HG03108 (cell line): ENCODE measurements at regions not wholly inside any gene's neighbourhood (a gene's known extent, or its start where the extent isn't known, plus 50 kb on each side); places are given as distances from the start of the nearest gene placed in this dataset.

Experiments
- ATAC-seq: cut with Tn5 transposase; IDR thresholded peaks from one replicate; pipeline ENCODE4 v1.9.1; 2021; ENCODE audit warnings: moderate library complexity; ENCODE audit not compliant: unreplicated experiment

GRCh38 chr5:74113196-74113540 is 487.2 kb downstream of the ARHGEF28 start:
- no peak for ATAC-seq

DNA sequence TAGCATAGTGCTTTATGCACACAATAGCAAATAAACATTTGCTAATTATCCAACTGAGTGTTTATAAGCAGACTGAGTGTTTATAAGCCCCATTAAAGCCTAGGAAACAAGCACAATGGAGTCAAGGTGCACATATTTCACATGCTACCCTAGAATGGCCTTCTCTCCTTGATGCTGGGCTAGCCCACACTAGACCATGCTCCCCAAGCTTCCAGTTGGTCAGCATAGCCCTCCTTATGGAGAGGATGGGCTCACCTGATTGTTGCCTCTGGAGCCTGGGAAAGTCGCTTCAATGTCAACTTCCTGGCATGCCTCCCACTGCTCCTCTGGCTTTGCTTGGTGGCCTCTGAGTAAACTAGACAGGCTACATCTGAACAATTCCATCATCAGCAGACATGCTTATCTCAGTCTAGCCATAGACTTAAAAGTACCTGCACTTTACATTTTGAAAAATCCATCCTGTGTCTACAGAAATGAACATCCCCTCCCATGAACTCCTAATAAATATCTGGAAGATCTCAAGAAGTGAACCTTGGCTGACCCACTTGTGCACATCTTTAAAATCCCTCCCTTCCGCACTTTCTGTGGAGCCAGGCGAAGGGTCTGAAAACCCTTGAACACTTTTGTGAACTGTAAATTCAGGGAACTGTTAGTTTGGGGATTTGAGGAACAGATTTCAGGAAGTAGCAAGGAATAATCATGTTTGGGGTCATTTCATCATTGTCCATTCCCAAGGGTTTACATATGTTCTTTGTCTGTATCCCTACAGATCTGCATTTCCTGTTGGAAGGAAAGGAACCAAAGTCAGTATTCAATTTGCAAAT is 486.6 kb downstream of the ARHGEF28 start:
- ATAC-seq: no peak

DNA sequence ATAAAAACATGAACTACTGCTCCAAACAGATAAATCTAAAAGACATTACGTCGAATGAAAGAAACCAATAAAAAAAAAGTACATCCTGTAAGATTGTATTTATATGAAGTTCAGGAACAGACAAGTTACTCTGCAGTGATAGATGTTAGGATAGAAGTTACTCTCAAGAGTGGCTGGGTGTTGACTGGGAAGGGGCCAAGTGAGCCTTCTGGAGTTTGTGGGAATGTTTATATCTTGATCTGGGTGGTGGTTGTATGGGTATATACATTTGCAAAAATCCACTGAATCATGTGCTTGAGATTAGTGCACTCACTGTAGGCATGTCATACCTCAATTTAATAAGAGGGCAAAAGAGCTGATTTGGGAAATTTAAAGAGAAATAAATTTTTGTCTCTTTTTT is 485.8 kb downstream of the ARHGEF28 start:
- no peak for ATAC-seq

GRCh38 chr5:74109344-74109743 is 483.3 kb downstream of the ARHGEF28 start:
- ATAC-seq: no peak

GRCh38 chr5:74107899-74108298 is 481.9 kb downstream of the ARHGEF28 start:
- ATAC-seq: no peak

DNA sequence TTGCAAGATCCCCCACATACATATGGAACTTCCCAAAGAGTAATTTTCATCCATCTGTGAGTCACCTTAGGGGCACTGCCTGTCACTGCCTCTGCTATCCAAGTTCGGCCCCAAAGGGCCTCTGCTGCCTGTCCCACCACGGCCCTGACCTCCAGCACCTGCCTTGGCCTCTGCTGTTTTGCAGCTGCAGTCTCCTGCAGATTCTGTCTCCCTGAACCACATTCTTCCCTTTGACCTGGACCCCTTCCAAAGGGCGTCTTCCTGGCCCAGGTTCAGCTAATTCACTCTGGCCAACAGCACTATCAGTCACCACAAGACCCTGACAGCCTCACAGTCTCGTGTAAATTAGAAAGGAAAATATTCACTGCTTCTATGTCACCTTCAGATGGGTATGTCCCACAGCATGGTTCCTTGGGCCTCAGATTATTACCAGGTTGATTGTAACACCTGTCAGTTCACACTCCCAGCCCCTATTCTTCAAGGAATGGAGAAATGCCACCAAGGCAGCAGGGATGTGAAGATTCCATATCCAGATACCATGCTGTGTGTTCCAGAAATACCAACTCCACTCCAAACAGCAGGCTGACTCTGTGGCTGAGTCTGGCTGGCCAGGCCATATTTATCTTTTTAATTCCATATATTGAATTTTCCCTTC is 479.3 kb downstream of the ARHGEF28 start:
- ATAC-seq: no peak

DNA sequence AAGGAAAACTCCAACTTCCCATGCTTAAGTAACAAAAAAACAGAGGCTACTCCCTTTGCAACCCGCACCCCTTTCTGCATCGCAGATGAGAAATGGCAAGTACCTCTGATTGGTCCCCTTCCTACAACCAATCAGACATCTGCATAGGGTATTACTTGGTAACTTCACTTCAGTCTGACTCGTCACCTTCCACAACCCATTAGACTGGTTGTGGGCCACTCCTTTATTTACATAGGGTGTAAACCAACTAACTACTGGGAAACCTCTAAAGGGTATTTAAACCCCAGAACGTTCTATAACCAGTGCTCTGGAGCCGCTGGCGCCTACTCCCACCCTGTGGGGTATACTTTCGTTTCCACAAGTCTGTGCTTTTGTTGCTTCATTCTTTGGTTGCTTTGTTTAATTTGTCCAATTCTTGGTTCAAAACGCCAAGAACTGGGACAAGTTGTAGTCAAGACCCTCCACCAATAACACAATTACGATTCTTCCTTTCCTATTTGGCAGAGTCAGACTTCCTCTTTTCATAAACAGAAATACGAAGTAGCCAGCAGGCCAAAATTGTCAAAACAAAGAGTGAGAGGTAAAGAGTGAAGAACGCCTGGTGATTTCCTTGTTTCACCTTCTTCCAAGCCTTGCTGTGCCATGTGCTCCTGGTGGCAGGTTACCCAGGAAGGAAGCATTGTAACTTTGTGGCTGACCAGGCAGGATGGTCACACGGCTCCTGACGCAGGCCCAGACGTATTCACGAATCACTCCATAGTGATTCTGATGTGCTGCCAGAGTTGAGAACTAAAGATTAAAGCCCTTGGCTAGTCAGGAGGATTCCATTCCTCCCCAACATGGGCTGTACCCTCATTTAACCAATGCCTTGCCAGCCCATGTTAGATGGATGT is 477.4 kb downstream of the ARHGEF28 start:
- no peak for ATAC-seq

GRCh38 chr5:74100268-74100665 is 474.3 kb downstream of the ARHGEF28 start:
- no peak for ATAC-seq

GRCh38 chr5:74099538-74100267 is 473.7 kb downstream of the ARHGEF28 start:
- no peak for ATAC-seq

DNA sequence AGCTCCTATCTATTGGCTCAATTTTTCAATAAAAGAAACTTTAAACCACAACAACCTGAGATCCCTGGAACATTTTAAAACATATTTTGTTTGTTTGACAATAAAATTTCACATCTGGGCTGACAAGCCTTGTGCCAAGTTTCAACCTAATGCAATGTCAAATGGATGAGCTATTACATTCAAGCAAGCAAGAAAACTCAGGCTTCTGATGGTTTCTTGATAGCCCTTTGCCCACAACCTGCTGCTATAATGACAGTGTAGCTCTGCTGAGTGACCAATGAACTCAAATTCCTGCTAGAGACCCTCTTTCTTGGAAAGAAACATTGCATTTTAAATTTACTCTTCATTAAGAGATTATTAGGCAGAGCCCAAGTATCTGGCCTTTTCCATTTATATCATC is 472.9 kb downstream of the ARHGEF28 start:
- no peak for ATAC-seq

DNA sequence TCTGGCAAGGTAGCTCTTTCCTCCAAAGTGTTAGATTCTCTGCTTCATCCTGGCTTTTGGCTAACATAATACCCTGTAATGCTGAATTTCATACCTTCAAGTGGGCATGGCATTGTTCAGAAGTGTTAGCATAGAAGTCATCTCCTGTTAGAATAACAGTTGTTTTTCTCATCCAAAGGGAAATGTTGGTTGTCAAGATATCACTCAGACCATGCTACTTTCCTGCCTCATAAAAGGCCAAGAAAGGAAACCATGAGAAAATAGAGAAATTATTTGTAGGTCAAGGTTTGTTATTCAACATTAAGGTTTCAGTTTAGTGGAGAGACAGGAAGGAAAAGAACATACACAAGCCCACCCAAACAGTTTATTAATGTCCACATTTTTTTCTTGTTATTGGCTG is 472.5 kb downstream of the ARHGEF28 start:
- ATAC-seq: no peak

- ATAC-seq: no peak
Measured at GRCh38 chr5:74096325-74096724, 470.3 kb downstream of the ARHGEF28 start.

DNA sequence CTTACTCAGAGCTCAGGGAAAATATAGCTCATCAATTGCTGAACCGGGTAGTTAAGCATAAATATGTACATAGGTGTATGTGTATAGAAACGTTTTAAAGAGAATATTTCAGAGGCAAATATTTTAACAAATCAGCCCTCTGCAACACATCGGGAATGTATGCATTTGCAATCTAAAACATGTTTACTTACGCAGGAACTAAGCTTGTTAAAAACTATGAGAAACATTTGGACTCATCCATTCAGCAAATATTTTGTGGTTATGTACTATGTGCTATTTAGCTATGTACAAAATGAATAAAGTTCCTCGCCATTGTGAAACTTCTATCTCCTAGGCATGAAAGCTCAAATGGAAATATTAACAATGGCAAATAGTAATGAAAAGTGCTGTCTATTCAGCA is 469.9 kb downstream of the ARHGEF28 start:
- no peak for ATAC-seq

DNA sequence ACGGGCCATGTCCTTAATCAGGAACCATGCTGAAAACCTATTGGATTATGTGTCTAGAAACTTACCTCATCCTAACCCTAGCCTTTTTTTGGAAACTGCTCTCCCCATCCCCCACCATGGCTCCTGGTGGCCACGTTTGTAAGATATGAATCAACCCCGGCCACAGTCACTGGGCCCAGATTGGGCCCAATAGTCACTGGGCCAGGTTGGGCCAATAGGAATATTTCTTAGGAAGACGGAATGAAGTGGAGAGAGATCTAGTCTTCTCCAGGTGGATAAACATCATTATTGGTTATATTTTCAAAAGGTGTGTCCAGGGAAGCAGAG is 468.7 kb downstream of the ARHGEF28 start:
- no peak for ATAC-seq

DNA sequence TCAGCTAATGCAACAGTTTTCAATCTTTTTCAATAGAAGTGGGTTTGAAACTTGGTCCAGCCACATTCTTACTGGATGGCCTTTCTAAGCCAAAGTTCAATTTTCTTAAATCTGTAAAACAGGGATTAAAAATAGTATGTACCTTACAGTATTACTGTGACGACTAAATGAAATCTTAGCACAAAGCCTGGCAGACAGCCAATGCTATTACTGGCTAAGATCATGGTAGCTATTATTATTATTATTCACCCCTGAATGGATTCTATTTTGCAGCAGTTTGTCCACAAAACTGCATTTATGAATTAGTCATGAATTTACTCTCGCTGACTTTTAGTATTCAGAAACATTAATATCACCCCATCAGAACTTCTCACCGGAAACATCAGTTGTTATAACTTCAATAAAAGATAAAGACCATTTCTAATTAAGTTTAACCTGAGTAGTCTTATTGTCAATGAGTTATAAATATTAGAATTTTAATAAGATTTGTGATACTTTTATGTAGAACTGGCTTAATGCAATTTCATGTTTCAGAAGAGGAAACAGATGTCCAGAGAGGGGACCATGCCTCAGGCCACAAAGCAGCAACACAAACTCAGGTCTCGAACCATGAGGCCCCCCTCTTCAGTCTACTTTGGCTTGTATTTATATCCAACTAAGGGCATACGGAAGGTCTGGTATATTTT is 468.2 kb downstream of the ARHGEF28 start:
- ATAC-seq: no peak

- ATAC-seq: no peak
Measured at GRCh38 chr5:74093561-74093960, 467.6 kb downstream of the ARHGEF28 start.

GRCh38 chr5:74092766-74093165 is 466.8 kb downstream of the ARHGEF28 start:
- ATAC-seq: no peak

GRCh38 chr5:74085782-74086181 is 459.8 kb downstream of the ARHGEF28 start:
- no peak for ATAC-seq

DNA sequence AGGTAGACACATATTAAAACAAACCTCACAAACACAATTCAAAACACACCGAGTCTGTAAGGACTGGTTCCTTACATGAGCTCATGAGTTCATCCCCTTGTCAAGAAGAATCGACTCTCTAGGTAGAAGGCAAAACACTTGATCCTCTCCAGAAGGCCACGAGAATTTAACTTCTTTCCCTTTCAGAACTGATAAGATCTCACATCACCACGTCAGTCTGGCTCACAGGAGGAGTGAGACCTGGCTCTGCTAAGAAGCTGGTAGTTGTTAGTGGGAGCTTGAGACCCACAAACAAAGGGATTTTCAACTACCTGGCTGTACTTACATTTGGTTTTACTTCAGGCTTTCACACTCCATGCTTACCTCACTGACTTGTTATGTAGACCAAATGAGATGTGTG is 459.2 kb downstream of the ARHGEF28 start:
- ATAC-seq: no peak

GRCh38 chr5:74083096-74083791 is 457.2 kb downstream of the ARHGEF28 start:
- no peak for ATAC-seq
